Right lobe of liver (tissue), 4 donors: ENCODE measurements at regions not wholly inside any gene's neighbourhood (a gene's known extent, or its start where the extent isn't known, plus 50 kb on each side); places are given as distances from the start of the nearest gene placed in this dataset.

Source experiments
- CTCF ChIP-seq, 4 donors: fragments of 200-600 bp in 3 of 4; fragments of 450-650 bp in 1 of 4; IDR thresholded peaks; one replicate each; pipeline versions ENCODE4 v1.5.1 to v1.8.0; 2016 to 2022; ENCODE audit warnings: antibody characterized with exemption in 4 of 4, mild to moderate bottlenecking in 2 of 4
- POLR2A ChIP-seq: fragments of 450-650 bp; IDR thresholded peaks from one replicate; pipeline ENCODE4 v1.6.1; 2017; ENCODE audit warnings: antibody characterized with exemption, mild to moderate bottlenecking
- donor health status: DM: no; HTN: no; CAD: no.
- donor health status: DM: no; HTN: no; CAD: no.
- donor health status: DM: no; HTN: yes; CAD: no.

GRCh38 chr9:90539286-90539685 lies 103.3 kb downstream of the DIRAS2 start:
- TF ChIP-seq CTCF (IDR thresholded peaks at IDR 0.05) = no peak
- no peak for TF ChIP-seq POLR2A
